ENCODE measurements at regions not wholly inside any gene's neighbourhood (a gene's known extent, or its start where the extent isn't known, plus 50 kb on each side); places are given as distances from the start of the nearest gene placed in this dataset.
"Not testable (repeated sequence)": the region's sequence is repeated elsewhere in the genome, so short reads cannot be mapped to it uniquely, and the experiment has no call there.

- DNase-seq, result no peak
These were observed 438.2 kb downstream of the SOX9 start for GRCh38 chr17:72558971-72559476.

GRCh38 chr17:72560303-72561247 lies 439.8 kb downstream of the SOX9 start:
- peak in 8 of 14 donors; percentile 13 to 48 (median 32) for DNase-seq

GRCh38 chr17:72561266-72561665 lies 440.4 kb downstream of the SOX9 start:
- DNase-seq, result no peak

- DNase-seq, result no peak
These were observed 440.9 kb downstream of the SOX9 start for GRCh38 chr17:72561680-72562079.

- no peak for DNase-seq
These were observed 441.9 kb downstream of the SOX9 start for GRCh38 chr17:72562615-72563188.

- no peak for DNase-seq
These were observed 443.1 kb downstream of the SOX9 start for GRCh38 chr17:72563952-72564351.

GRCh38 chr17:72565006-72565405 lies 444.2 kb downstream of the SOX9 start:
- no peak for DNase-seq

- no peak for DNase-seq
These were observed 444.9 kb downstream of the SOX9 start for GRCh38 chr17:72565758-72566157.

- no peak for DNase-seq
These were observed 446.1 kb downstream of the SOX9 start for GRCh38 chr17:72566671-72567484.

- DNase-seq, result no peak
These were observed 447.0 kb downstream of the SOX9 start for GRCh38 chr17:72567774-72568173.

- no peak for DNase-seq
These were observed 448.5 kb downstream of the SOX9 start for GRCh38 chr17:72569148-72569946.

GRCh38 chr17:72571813-72572396 lies 451.1 kb downstream of the SOX9 start:
- no peak for DNase-seq

- no peak for DNase-seq
These were observed 452.0 kb downstream of the SOX9 start for GRCh38 chr17:72572604-72573491.

- not testable (repeated sequence) for DNase-seq
These were observed 452.6 kb downstream of the SOX9 start for GRCh38 chr17:72573492-72573801.

- DNase-seq, result no peak
These were observed 454.1 kb downstream of the SOX9 start for GRCh38 chr17:72574675-72575510.

GRCh38 chr17:72575542-72576233 lies 454.9 kb downstream of the SOX9 start:
- DNase-seq, result no peak

GRCh38 chr17:72576289-72576759 lies 455.5 kb downstream of the SOX9 start:
- peak in 11 of 14 donors; percentile 29 to 73 (median 43) for DNase-seq

- DNase-seq, result peak in 7 of 14 donors; percentile 14 to 35 (median 24)
These were observed 458.1 kb downstream of the SOX9 start for GRCh38 chr17:72578817-72579470.

Data from C1 segment of cervical spinal cord (tissue), 14 donors.